Activated naive CD8-positive, alpha-beta T cell treated with anti-CD3 and anti-CD28 coated beads for 36 hours (primary cell): ENCODE measurements at regions not wholly inside any gene's neighbourhood (a gene's known extent, or its start where the extent isn't known, plus 50 kb on each side); places are given as distances from the start of the nearest gene placed in this dataset.

Experiments
- DNase-seq: peaks from one replicate; pipeline ENCODE4 v3.0.0; 2021
- H3K27ac Mint-ChIP-seq: one replicate; pipeline ENCODE4 v1.8.0; 2022; ENCODE audit warnings: mild to moderate bottlenecking, moderate library complexity, mixed read lengths
- H3K27me3 Mint-ChIP-seq: one replicate; pipeline ENCODE4 v1.8.0; 2022; ENCODE audit warnings: mild to moderate bottlenecking, mixed read lengths
- H3K36me3 Mint-ChIP-seq: one replicate; pipeline ENCODE4 v1.8.0; 2021; ENCODE audit warnings: mild to moderate bottlenecking, mixed read lengths
- H3K4me1 Mint-ChIP-seq: one replicate; pipeline ENCODE4 v1.8.0; 2021; ENCODE audit warnings: mixed read lengths
- H3K4me3 Mint-ChIP-seq: one replicate; pipeline ENCODE4 v1.8.0; 2022; ENCODE audit warnings: mild to moderate bottlenecking, moderate library complexity, mixed read lengths
- H3K9me3 Mint-ChIP-seq: one replicate; pipeline ENCODE4 v1.8.0; 2022; ENCODE audit warnings: mixed read lengths

GRCh38 chr3:1594940-1595339 lies 502.1 kb downstream of the CNTN6 start:
- H3K9me3 Mint-ChIP-seq, result peaks cover 13% of the 10 kb centered on the region
- no peaks in the 10 kb centered on the region for H3K4me1 Mint-ChIP-seq
- H3K4me3 Mint-ChIP-seq, result no peak overlapping the region
- H3K27me3 Mint-ChIP-seq, result no peaks in the 10 kb centered on the region
- H3K36me3 Mint-ChIP-seq, result no peaks in the 10 kb centered on the region
- no peak overlapping the region for H3K27ac Mint-ChIP-seq
- no peak for DNase-seq

DNA sequence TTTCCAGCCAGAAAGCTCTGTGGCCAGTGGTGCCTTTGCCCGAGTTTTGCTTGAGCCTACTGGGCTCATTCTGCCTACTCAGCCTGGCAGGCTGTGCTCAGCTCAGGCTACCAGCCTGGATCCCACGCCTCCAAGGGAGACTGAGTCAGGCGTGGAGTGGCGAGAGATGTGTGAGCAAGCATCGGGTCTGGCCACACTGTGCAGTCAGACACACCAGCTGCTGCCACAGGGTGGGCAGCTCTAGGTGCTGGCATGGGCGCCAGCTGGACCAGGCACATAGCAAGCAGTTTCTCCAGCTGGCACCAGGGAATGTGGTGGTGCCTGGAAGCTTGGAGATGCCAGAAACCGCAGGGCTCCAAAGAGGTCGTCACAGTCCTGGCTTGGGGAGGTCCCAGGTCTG lies 498.5 kb upstream of the CNTN4 start:
- Mint-ChIP-seq H3K9me3 (peaks cover 4% of the 10 kb centered on the region), H3K4me3 (no peak overlapping the region), H3K27ac (no peak overlapping the region), H3K27me3 (no peaks in the 10 kb centered on the region), H3K4me1 (no peaks in the 10 kb centered on the region), H3K36me3 (no peaks in the 10 kb centered on the region)
- no peak for DNase-seq

DNA sequence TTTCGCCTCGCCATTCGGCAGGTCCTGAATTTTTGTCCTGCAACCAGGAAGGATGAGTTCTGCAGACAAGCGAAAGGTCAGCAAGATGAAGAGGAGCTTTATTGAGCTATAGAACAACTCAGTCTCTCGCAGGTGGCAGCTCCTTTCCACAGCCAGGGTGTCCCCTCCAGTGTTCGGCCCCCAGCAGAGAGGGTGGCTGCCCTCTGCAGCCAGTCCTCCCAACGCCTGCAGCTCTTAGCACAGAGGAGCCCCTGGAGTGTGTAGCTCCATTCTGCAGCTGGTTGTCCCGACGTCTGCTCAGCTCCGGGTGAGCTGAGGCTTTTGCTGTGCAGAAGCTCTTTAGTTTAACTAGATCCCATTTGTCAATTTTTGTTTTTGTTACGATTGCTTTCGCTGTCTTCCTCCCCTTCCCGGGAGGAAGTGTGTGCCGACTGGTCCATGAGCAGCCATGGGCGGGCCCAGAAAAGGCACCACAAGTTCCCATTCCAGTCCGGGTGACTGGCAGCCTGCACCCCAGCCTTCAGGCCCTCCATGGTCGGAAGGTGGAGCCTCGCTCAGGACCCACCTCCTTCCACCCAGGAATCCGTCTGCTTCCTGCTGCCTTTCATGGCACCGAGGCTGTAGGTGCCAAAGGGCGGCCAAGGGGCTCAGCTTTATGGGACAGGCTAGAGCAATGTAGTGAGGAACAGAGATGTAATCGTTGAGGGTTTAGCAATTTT lies 497.8 kb upstream of the CNTN4 start:
- H3K4me1 Mint-ChIP-seq, result no peaks in the 10 kb centered on the region
- H3K4me3 Mint-ChIP-seq, result no peak overlapping the region
- no peaks in the 10 kb centered on the region for H3K36me3 Mint-ChIP-seq
- DNase-seq, result no peak
- no peak overlapping the region for H3K27ac Mint-ChIP-seq
- H3K27me3 Mint-ChIP-seq, result no peaks in the 10 kb centered on the region
- H3K9me3 Mint-ChIP-seq, result peaks cover 4% of the 10 kb centered on the region

DNA sequence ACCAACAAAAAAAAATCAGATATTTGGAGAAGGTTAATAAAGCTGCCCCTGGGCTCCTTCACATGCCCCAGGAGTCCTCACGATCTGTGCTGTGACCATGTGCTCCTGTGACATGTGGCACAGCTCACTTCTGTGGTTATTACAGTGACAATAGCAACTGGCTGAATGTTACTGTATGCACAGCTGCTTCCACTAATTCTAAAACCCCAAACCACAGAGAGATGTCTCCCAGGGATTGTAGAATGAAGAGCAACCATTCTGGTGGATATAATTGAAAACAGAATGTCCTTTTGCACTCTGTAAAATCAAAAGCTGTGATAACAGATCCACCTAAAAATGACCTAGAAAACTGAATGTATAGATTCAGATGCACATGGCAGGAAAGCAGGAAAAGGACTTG lies 489.2 kb upstream of the CNTN4 start:
- Mint-ChIP-seq H3K36me3 (no peaks in the 10 kb centered on the region), H3K9me3 (peaks cover 4% of the 10 kb centered on the region), H3K27me3 (no peaks in the 10 kb centered on the region), H3K4me3 (no peak overlapping the region), H3K4me1 (no peaks in the 10 kb centered on the region), H3K27ac (no peak overlapping the region)
- DNase-seq, result no peak

- no peak overlapping the region for H3K27ac Mint-ChIP-seq
- H3K4me1 Mint-ChIP-seq, result no peaks in the 10 kb centered on the region
- H3K27me3 Mint-ChIP-seq, result no peaks in the 10 kb centered on the region
- H3K4me3 Mint-ChIP-seq, result no peak overlapping the region
- H3K36me3 Mint-ChIP-seq, result no peaks in the 10 kb centered on the region
- H3K9me3 Mint-ChIP-seq, result peaks cover 1% of the 10 kb centered on the region
- DNase-seq, result no peak
Measured at GRCh38 chr3:1611824-1612223, 486.8 kb upstream of the CNTN4 start.

DNA sequence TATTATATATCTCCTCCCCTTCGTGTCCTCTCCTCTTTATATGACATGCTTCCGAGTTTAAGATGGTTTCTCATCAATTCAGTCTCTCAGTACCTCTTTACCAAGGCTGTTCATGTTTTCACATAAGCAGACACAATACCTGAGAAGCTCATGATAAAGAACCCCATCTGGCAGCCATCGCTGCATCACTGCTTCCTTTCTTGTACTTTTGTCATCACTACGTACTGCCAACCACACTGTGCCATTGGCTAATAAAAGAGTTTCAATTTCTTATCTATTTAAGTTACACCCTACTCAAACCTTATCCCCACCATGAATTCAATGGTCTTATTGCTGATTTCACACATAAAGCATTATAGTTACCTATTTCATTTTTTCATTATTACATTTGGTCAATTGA lies 484.7 kb upstream of the CNTN4 start:
- no peak for DNase-seq
- H3K36me3 Mint-ChIP-seq, result no peaks in the 10 kb centered on the region
- no peak overlapping the region for H3K27ac Mint-ChIP-seq
- H3K4me3 Mint-ChIP-seq, result no peak overlapping the region
- no peaks in the 10 kb centered on the region for H3K27me3 Mint-ChIP-seq
- peaks cover 1% of the 10 kb centered on the region for H3K9me3 Mint-ChIP-seq
- no peaks in the 10 kb centered on the region for H3K4me1 Mint-ChIP-seq

DNA sequence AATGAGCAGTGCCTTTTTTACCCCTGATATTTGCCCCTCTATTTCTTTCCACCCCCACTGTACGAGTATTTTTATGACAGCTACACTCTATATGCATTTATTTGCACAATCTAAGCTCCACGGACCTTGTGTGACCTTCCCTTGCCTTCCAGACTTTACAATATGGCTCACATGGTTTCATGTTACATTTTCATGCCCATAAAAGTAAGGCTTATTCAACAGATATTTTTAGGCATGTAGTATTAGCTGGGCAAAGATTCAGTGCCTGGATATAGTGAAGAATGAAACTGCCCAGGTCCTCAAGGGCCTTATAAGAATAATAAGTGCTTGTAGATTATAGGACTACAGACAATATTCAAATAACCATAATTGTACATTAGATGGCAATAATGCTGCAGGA lies 481.9 kb upstream of the CNTN4 start:
- Mint-ChIP-seq H3K9me3 (peaks cover 1% of the 10 kb centered on the region), H3K27me3 (no peaks in the 10 kb centered on the region), H3K27ac (no peak overlapping the region), H3K4me3 (no peak overlapping the region), H3K4me1 (no peaks in the 10 kb centered on the region), H3K36me3 (no peaks in the 10 kb centered on the region)
- DNase-seq, result no peak

- no peak for DNase-seq
- Mint-ChIP-seq H3K36me3 (no peaks in the 10 kb centered on the region), H3K4me3 (no peak overlapping the region), H3K4me1 (no peaks in the 10 kb centered on the region), H3K27ac (no peak overlapping the region), H3K27me3 (no peaks in the 10 kb centered on the region), H3K9me3 (peaks cover 1% of the 10 kb centered on the region)
Measured at GRCh38 chr3:1623896-1624295, 474.8 kb upstream of the CNTN4 start.

- Mint-ChIP-seq H3K27ac (no peak overlapping the region), H3K27me3 (no peaks in the 10 kb centered on the region), H3K4me3 (no peak overlapping the region), H3K4me1 (no peaks in the 10 kb centered on the region), H3K36me3 (no peaks in the 10 kb centered on the region), H3K9me3 (no peaks in the 10 kb centered on the region)
- no peak for DNase-seq
Measured at GRCh38 chr3:1632128-1632527, 466.5 kb upstream of the CNTN4 start.

- Mint-ChIP-seq H3K4me1 (no peaks in the 10 kb centered on the region), H3K27ac (no peak overlapping the region), H3K27me3 (no peaks in the 10 kb centered on the region), H3K36me3 (no peaks in the 10 kb centered on the region), H3K4me3 (no peak overlapping the region), H3K9me3 (peaks cover 4% of the 10 kb centered on the region)
- no peak for DNase-seq
Measured at GRCh38 chr3:1661839-1662238, 436.8 kb upstream of the CNTN4 start.

DNA sequence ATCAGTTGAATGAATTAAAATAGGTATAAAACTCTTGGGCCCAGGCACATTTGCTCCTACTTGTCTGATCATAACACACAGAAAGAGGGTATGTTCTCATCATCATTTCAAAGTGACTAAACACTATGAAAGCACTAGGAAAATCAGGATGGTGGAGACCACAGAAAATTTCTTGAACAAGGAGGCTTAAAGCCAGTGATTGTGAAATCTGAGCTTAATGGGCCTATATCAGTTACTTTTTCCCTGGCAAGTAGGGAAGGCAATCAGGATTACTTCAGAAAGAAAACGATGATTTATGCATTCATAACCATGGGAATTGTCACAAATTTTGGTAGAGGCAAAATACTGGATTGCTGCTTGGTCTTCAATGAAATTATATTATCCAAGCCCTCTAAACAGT lies 434.4 kb upstream of the CNTN4 start:
- Mint-ChIP-seq H3K4me1 (no peaks in the 10 kb centered on the region), H3K4me3 (no peak overlapping the region), H3K27ac (no peak overlapping the region), H3K27me3 (no peaks in the 10 kb centered on the region), H3K9me3 (peaks cover 2% of the 10 kb centered on the region), H3K36me3 (no peaks in the 10 kb centered on the region)
- DNase-seq, result no peak

DNA sequence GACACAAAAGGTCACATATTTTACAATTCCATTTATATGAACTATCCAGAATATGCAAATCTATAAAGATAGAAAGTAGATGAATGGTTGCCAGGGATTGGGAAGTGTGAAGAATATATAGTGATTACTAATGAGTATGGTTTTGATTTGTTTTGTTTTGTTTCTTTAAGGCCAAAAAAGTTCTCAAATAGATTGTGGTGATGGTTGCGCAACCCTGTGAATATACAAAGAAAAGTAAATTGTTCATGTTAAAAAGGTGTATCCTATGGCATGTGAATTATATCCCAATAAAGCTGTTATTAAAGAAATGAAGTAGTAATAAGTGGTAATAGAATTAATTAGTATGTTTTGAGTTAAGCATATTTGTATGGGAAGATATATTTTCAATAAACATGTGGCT lies 431.8 kb upstream of the CNTN4 start:
- no peaks in the 10 kb centered on the region for H3K4me1 Mint-ChIP-seq
- no peaks in the 10 kb centered on the region for H3K36me3 Mint-ChIP-seq
- no peak overlapping the region for H3K27ac Mint-ChIP-seq
- no peak for DNase-seq
- peaks cover 2% of the 10 kb centered on the region for H3K9me3 Mint-ChIP-seq
- no peaks in the 10 kb centered on the region for H3K27me3 Mint-ChIP-seq
- no peak overlapping the region for H3K4me3 Mint-ChIP-seq

DNA sequence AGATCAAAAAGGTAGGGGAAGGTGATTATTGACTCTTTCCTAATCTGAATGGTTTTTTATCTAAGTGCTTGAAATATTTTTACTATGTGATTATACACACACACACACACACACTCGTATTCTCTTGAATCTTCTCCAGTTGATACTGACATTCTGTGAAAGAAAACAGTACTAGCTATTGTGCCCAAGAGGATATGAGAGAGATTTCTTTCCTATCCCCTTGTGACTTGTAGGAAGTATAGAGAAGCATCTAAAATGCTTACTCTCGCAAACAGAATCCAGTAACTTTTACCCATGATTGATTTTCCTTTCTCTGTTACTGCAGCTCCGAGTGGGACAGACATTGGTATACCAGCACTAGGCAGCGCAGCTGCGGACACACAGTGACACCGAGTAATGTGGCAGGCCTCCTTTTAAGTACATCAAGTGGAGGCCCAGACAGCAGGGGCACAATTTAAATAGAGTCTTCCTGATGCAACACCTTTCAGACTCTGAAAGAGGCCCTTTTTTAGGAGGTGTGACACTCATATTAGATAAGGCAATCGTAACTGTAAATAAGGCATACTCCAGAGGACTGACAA lies 421.0 kb upstream of the CNTN4 start:
- H3K27me3 Mint-ChIP-seq, result no peaks in the 10 kb centered on the region
- H3K36me3 Mint-ChIP-seq, result no peaks in the 10 kb centered on the region
- H3K9me3 Mint-ChIP-seq, result no peaks in the 10 kb centered on the region
- no peaks in the 10 kb centered on the region for H3K4me1 Mint-ChIP-seq
- DNase-seq, result no peak
- no peak overlapping the region for H3K27ac Mint-ChIP-seq
- H3K4me3 Mint-ChIP-seq, result no peak overlapping the region

- Mint-ChIP-seq H3K27me3 (no peaks in the 10 kb centered on the region), H3K36me3 (no peaks in the 10 kb centered on the region), H3K4me1 (no peaks in the 10 kb centered on the region), H3K27ac (no peak overlapping the region), H3K4me3 (no peak overlapping the region), H3K9me3 (peaks cover 3% of the 10 kb centered on the region)
- no peak for DNase-seq
Measured at GRCh38 chr3:1692428-1692827, 406.2 kb upstream of the CNTN4 start.

DNA sequence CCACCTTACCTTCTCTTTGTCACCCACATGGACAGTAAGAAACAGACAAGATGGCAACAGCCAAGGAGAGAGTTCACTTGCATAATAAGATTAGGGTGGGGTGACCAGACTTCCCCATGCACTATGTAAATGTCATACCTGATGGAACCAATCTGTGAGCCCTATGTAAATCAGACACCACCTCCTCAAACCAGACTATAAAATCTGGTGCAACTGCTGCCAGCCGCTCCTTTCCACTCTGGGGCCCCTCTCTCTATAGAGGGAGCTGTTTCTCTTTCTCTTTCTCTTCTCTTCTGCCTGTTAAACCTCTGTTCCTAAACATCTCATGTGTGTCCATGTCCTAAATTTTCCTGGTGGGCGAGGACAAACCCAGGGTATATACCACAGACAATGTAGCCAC lies 405.5 kb upstream of the CNTN4 start:
- H3K4me1 Mint-ChIP-seq, result no peaks in the 10 kb centered on the region
- no peaks in the 10 kb centered on the region for H3K36me3 Mint-ChIP-seq
- no peak overlapping the region for H3K27ac Mint-ChIP-seq
- H3K9me3 Mint-ChIP-seq, result peaks cover 3% of the 10 kb centered on the region
- no peaks in the 10 kb centered on the region for H3K27me3 Mint-ChIP-seq
- no peak for DNase-seq
- H3K4me3 Mint-ChIP-seq, result no peak overlapping the region

DNA sequence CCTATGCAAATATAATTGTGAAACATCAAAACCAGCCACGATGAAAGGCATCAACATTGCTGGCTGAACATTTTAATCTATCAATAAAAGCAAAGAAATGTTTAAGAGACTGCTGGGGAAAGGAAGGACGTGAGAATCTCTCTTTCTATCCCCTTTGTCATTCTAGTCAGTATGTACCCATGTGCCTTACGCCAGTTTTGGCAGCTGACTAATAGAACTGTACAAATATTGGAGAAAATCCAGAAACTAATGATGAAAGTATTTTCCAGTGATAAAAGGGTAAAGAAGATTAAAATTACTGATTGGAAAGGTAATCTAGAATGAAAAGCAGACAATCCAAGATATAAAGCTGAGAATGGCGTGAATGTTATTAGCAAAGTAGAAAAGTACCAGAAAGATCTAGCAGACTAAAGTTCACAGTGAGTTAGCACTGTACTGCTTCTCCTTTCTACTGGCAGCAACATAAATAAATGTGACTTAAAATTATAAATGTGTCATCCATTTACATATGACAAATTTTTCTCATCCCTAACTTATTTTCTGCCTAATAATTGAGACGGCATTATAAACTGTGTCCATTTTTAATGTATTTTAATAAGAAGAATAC lies 401.9 kb upstream of the CNTN4 start:
- H3K9me3 Mint-ChIP-seq, result peaks cover 4% of the 10 kb centered on the region
- H3K27ac Mint-ChIP-seq, result no peak overlapping the region
- H3K36me3 Mint-ChIP-seq, result no peaks in the 10 kb centered on the region
- no peaks in the 10 kb centered on the region for H3K27me3 Mint-ChIP-seq
- DNase-seq, result no peak
- H3K4me3 Mint-ChIP-seq, result no peak overlapping the region
- no peaks in the 10 kb centered on the region for H3K4me1 Mint-ChIP-seq
